NCI-H146 treated with DMSO at 0.1 percent for 48 hours (cell line): ENCODE measurements at regions not wholly inside any gene's neighbourhood (a gene's known extent, or its start where the extent isn't known, plus 50 kb on each side); places are given as distances from the start of the nearest gene placed in this dataset.

ENCODE experiments used
- DNase-seq: peaks from one replicate; lab custom pipeline; 2025; ENCODE audit not compliant: unreplicated experiment; lab: John Stamatoyannopoulos, UW

DNA sequence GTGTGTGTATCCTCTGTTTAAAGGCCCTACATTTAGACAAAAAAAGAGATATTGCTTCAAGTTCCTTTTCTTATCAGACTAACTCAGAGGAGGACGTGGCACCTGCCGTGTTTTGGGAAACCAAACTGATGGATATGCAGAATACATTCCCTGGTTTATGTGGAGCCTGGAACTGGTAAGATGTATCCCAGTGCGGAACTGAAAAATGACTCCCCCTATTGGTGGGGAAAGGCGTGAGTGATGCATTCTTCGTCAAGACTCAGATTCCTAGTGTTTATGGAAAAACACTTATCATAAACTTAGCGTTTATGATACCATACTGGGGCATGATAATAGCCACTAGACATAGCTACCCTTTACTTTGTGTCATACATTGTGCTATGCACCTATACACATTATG lies 154.2 kb downstream of the ZNF326 start:
- no peak for DNase-seq

DNA sequence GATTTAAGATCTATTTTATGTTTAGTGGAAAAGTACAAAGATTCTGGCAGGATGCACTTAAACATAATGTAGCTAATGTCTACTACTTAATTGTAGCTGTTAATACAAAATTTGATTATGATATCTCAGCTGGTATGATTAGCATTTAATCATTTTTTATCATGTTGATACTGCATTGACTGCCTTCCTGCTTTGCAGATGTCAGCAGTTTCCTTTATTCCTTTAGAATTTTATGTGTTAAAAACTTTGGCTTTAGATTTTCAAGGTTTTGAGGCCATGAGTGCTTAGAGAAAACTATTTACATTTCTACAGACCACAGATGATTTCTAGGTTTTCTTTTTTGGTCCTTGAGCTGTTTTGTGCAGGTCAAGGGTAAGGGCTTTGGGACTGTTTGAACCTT lies 152.2 kb downstream of the ZNF326 start:
- DNase-seq = no peak

GRCh38 chr1:90144820-90145219 lies 149.9 kb downstream of the ZNF326 start:
- no peak for DNase-seq

GRCh38 chr1:90143591-90143990 lies 148.7 kb downstream of the ZNF326 start:
- DNase-seq = no peak

- DNase-seq = no peak
These were observed 147.8 kb downstream of the ZNF326 start for GRCh38 chr1:90142697-90143096.

DNA sequence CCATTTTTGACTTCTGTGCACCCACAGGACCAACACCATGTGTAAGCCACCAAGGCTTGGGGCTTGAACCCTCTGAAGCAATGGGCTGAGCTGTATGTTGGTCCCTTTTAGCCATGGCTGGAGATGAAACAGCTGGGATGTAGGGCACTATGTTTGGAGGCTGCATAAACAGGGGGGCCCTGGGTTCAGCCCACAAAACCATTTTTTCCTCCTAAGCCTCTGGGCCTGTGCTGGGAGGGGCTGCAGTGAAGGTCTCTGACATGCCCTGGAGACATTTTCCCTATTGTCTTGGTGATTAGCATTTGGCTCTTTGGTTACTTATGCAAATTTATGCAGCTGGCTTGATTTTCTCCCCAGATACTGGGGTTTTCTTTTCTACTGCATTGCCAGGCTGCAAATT lies 144.9 kb downstream of the ZNF326 start:
- DNase-seq = no peak

GRCh38 chr1:90135286-90135685 lies 140.4 kb downstream of the ZNF326 start:
- DNase-seq = no peak

DNA sequence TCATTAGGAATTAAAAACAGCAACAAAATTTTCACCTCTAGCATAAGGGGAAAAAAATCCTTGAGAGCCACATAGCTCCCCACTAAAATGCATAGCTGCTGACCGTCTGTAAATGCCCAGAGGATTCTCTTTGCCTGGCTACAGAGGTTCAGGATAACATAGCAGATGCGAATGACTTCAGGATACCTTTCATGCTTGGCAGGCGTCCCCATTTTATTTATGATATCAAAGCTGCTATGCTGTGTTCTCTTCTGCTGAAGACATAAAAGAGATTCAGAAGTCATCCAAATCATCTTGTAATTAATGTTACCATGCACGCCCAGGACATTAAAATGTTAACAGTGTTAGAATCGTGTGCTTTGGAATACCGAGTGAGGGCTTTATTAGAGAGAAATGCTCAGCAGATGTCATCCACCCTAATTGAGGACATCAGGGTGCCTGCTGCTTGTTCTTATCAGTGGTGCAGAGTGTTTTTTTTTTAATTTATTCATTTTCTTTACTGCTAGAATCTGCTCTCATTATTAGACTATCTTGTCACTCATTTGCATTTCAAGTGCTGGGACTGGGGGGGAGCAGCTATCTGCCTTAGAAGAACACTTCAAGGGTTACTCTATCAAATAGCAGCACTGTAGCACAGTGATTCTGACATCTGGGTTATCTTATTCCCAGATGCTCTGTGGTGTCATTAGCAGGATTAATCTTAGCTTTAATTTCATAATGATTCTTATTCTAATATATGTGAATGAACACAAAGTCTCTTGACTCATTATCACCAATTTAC lies 139.5 kb downstream of the ZNF326 start:
- peak; percentile 28 for DNase-seq

GRCh38 chr1:90133133-90133532 lies 138.2 kb downstream of the ZNF326 start:
- peak; percentile 53 for DNase-seq

- peak; percentile 47 for DNase-seq
These were observed 137.4 kb downstream of the ZNF326 start for GRCh38 chr1:90132306-90132705.

GRCh38 chr1:90127288-90127953 lies 132.5 kb downstream of the ZNF326 start:
- no peak for DNase-seq

GRCh38 chr1:90126834-90127233 lies 131.9 kb downstream of the ZNF326 start:
- no peak for DNase-seq

GRCh38 chr1:90122654-90123340 lies 127.9 kb downstream of the ZNF326 start:
- no peak for DNase-seq

- peak; percentile 16 for DNase-seq
These were observed 119.7 kb downstream of the ZNF326 start for GRCh38 chr1:90114521-90115141.

DNA sequence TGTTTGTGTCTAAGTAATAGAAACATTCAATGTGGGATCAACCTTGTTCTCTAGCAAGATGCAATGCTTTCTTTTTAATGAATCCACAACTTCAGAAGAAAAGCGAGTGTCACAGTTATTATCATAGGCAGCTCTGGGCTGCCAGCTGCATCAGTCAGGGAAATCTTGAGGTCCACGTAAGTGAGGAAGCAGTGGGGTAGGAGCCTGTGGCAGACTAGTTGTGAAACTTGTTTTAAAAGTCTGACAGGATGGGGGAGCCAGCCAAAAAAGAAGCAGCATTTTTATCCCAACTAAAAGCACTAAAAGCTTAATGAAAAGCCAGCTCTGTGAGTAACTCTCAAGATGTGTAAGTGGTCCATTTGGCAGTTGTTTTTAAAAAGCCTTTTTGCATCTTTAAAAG lies 113.1 kb downstream of the ZNF326 start:
- DNase-seq = no peak

DNA sequence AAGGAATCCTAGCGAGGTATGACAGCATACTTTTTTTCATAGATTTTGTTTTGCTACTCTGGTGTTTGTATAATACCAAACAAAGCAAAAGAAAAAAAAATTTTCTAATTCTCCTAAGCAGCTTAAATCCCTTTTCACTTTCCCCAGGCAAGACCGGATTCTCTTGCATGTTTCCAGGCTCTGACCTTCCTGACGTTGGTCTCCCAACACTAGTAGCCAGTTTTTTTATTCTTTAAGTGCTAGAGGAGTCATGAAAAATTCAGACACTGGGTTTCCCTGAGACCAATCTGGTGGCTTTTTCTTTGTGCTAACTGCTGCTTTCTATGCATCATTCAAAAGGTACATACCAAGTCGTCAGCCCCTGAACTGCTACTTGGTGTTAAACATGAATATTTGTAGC lies 111.4 kb downstream of the ZNF326 start:
- DNase-seq = no peak

- DNase-seq = no peak
These were observed 110.1 kb downstream of the ZNF326 start for GRCh38 chr1:90104941-90105538.

DNA sequence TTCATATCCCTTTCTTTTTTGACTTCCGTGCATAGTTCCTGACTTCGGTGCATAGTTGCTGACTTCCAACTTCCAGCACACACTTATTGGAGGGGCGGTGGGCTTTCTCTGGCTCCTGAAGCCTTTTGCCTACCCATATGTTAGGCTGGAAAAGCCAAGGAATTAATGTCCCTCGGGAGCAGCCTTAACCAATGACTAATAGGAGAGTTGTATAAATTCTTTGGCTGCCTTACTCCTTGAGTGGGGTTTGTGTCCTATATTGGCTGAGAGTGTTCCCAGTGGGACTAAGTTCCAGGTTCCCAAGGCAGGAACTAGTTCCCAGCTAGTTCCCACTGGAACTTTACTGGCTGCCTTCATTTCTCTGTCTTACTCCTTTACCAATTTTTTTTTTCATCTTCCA lies 105.7 kb downstream of the ZNF326 start:
- DNase-seq = no peak

- DNase-seq = no peak
These were observed 97.5 kb downstream of the ZNF326 start for GRCh38 chr1:90092441-90092840.
